HL-60 (cell line): ENCODE measurements at regions not wholly inside any gene's neighbourhood (a gene's known extent, or its start where the extent isn't known, plus 50 kb on each side); places are given as distances from the start of the nearest gene placed in this dataset.
"Not testable (repeated sequence)": the region's sequence is repeated elsewhere in the genome, so short reads cannot be mapped to it uniquely, and the experiment has no call there.

ENCODE experiments used
- POLR2AphosphoS5 ChIP-seq: IDR thresholded peaks from 2 replicates; pipeline ENCODE4 v1.6.1; 2012; ENCODE audit warnings: low read depth
- TF ChIP-seq, protein P1 (sequence below): IDR thresholded peaks from one replicate; pipeline ENCODE4 v1.5.1; 2011; ENCODE audit warnings: low read length, control low read depth, inconsistent platforms; ENCODE audit not compliant: insufficient read depth
- TF ChIP-seq, protein P2 (sequence below): IDR thresholded peaks from 2 replicates; pipeline ENCODE4 v1.6.1; 2012; ENCODE audit warnings: low read depth; ENCODE audit not compliant: insufficient replicate concordance

DNA sequence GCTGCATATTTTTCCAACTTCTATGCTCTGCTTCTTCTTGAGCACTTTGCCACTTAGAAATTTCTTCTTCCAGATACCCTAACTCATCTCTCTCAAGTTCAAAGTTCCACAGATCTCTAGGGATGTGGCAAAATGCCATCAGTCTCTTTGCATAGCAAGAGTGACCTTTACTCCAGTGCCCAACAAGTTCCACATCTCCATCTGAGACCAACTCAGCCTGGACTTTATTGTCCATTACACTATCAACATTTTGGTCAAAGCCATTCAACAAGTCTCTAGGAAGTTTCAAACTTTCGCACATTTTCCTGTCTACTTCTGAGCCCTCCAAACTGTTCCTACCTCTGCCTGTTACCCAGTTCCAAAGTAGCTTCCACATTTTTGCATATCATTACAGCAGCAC is 946.2 kb upstream of the TMEFF2 start:
- TF ChIP-seq, protein P1, sequence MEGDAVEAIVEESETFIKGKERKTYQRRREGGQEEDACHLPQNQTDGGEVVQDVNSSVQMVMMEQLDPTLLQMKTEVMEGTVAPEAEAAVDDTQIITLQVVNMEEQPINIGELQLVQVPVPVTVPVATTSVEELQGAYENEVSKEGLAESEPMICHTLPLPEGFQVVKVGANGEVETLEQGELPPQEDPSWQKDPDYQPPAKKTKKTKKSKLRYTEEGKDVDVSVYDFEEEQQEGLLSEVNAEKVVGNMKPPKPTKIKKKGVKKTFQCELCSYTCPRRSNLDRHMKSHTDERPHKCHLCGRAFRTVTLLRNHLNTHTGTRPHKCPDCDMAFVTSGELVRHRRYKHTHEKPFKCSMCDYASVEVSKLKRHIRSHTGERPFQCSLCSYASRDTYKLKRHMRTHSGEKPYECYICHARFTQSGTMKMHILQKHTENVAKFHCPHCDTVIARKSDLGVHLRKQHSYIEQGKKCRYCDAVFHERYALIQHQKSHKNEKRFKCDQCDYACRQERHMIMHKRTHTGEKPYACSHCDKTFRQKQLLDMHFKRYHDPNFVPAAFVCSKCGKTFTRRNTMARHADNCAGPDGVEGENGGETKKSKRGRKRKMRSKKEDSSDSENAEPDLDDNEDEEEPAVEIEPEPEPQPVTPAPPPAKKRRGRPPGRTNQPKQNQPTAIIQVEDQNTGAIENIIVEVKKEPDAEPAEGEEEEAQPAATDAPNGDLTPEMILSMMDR = not testable (repeated sequence)
- not testable (repeated sequence) for TF ChIP-seq POLR2AphosphoS5
- TF ChIP-seq, protein P2, sequence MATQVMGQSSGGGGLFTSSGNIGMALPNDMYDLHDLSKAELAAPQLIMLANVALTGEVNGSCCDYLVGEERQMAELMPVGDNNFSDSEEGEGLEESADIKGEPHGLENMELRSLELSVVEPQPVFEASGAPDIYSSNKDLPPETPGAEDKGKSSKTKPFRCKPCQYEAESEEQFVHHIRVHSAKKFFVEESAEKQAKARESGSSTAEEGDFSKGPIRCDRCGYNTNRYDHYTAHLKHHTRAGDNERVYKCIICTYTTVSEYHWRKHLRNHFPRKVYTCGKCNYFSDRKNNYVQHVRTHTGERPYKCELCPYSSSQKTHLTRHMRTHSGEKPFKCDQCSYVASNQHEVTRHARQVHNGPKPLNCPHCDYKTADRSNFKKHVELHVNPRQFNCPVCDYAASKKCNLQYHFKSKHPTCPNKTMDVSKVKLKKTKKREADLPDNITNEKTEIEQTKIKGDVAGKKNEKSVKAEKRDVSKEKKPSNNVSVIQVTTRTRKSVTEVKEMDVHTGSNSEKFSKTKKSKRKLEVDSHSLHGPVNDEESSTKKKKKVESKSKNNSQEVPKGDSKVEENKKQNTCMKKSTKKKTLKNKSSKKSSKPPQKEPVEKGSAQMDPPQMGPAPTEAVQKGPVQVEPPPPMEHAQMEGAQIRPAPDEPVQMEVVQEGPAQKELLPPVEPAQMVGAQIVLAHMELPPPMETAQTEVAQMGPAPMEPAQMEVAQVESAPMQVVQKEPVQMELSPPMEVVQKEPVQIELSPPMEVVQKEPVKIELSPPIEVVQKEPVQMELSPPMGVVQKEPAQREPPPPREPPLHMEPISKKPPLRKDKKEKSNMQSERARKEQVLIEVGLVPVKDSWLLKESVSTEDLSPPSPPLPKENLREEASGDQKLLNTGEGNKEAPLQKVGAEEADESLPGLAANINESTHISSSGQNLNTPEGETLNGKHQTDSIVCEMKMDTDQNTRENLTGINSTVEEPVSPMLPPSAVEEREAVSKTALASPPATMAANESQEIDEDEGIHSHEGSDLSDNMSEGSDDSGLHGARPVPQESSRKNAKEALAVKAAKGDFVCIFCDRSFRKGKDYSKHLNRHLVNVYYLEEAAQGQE = not testable (repeated sequence)
